ENCODE measurements at regions not wholly inside any gene's neighbourhood (a gene's known extent, or its start where the extent isn't known, plus 50 kb on each side); places are given as distances from the start of the nearest gene placed in this dataset.

- Histone ChIP-seq H3K27me3 (replicated peaks; ENCODE audit: insufficient read depth) (no peaks in the 10 kb centered on the region), H3K36me3 (no peaks in the 10 kb centered on the region), H3K4me3 (no peak overlapping the region), H3K9me3 (no peaks in the 10 kb centered on the region), H3K27ac (no peak overlapping the region), H3K4me1 (replicated peaks) (no peaks in the 10 kb centered on the region)
- 82% methylated on average over 6 of the region's 6 CpGs for WGBS
- no peak for DNase-seq (ENCODE audit: low spot score)
- TF ChIP-seq POLR2AphosphoS5 (IDR thresholded peaks at IDR 0.05) (no peak), POLR2A (IDR thresholded peaks at IDR 0.05) (no peak)
- TF ChIP-seq, protein P1, sequence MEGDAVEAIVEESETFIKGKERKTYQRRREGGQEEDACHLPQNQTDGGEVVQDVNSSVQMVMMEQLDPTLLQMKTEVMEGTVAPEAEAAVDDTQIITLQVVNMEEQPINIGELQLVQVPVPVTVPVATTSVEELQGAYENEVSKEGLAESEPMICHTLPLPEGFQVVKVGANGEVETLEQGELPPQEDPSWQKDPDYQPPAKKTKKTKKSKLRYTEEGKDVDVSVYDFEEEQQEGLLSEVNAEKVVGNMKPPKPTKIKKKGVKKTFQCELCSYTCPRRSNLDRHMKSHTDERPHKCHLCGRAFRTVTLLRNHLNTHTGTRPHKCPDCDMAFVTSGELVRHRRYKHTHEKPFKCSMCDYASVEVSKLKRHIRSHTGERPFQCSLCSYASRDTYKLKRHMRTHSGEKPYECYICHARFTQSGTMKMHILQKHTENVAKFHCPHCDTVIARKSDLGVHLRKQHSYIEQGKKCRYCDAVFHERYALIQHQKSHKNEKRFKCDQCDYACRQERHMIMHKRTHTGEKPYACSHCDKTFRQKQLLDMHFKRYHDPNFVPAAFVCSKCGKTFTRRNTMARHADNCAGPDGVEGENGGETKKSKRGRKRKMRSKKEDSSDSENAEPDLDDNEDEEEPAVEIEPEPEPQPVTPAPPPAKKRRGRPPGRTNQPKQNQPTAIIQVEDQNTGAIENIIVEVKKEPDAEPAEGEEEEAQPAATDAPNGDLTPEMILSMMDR (IDR thresholded peaks at IDR 0.05), result no peak
- intact Hi-C loops (cut with DNase I), result no loop called here
These were observed 100.9 kb upstream of the TNP1 start for GRCh38 chr2:216960671-216961268.

DNA sequence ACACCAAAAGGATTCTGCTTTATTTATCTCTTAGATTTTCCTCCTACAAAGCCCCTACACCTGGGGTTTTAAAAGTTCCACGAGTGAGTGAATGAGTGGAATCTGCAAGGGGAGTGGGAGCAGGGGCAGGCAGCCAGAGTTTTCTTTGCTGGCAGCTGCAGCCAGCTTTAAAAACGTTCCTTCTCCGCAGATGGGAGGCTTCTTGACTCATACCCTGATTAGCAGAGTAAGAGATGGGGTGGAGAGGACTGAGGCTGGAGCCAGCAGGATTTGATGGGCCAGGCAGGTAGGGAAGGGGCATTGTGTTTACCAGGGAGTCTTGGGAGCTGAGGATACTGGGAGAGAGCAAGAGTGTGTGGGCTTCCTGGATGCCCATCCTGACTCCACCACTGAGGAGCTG is 99.6 kb upstream of the TNP1 start:
- Histone ChIP-seq H3K36me3 (no peaks in the 10 kb centered on the region), H3K27ac (no peak overlapping the region), H3K4me1 (replicated peaks) (no peaks in the 10 kb centered on the region), H3K9me3 (no peaks in the 10 kb centered on the region), H3K27me3 (replicated peaks; ENCODE audit: insufficient read depth) (no peaks in the 10 kb centered on the region), H3K4me3 (no peak overlapping the region)
- WGBS, result 20% methylated on average over 3 of the region's 3 CpGs
- TF ChIP-seq, protein P1 (IDR thresholded peaks at IDR 0.05), result no peak
- TF ChIP-seq POLR2AphosphoS5 (IDR thresholded peaks at IDR 0.05) (no peak), POLR2A (IDR thresholded peaks at IDR 0.05) (no peak)
- intact Hi-C loops (cut with DNase I), result no loop called here
- no peak for DNase-seq (ENCODE audit: low spot score)

DNA sequence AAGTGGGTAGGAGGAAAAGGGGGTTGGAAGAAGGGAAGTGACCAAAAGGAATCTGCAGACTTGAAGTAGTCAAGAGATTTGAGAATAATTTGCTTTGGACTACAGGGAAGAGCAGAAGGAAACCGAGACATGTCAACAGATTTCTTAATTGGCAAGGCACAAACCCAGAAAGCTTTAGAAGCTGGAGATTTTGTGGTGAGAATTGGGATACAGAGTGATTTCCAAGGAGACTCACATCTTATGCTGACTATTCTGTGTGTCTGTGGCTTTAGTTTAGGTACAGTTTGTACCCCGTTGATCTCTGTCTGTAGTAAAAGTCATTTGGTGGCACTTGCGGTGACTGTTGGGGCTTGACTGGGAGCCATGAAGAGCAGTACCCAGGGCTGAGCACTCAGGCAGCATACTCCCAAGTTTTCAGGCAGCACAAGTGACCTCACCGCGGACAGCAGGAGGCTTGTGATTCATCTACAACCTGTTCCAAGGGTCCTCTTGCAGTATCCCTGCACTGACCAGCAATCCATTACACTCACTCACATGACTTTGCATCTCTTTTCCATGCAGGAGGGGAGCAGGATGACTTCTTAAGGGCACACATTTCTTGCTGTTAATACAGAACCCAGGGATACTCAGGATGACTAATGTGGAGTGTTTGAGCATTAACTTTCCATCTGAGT is 97.1 kb upstream of the TNP1 start:
- no peak overlapping the region for H3K4me3 ChIP-seq
- H3K27me3 ChIP-seq (replicated peaks; ENCODE audit: insufficient read depth), result no peaks in the 10 kb centered on the region
- DNase-seq (ENCODE audit: low spot score), result no peak
- no peaks in the 10 kb centered on the region for H3K4me1 ChIP-seq (replicated peaks)
- no peaks in the 10 kb centered on the region for H3K9me3 ChIP-seq
- WGBS, result 93% methylated on average over 5 of the region's 5 CpGs
- TF ChIP-seq POLR2AphosphoS5 (IDR thresholded peaks at IDR 0.05) (no peak), POLR2A (IDR thresholded peaks at IDR 0.05) (no peak)
- TF ChIP-seq, protein P1 (IDR thresholded peaks at IDR 0.05), result no peak
- H3K36me3 ChIP-seq, result no peaks in the 10 kb centered on the region
- no peak overlapping the region for H3K27ac ChIP-seq
- intact Hi-C loops (cut with DNase I), result no loop called here

DNA sequence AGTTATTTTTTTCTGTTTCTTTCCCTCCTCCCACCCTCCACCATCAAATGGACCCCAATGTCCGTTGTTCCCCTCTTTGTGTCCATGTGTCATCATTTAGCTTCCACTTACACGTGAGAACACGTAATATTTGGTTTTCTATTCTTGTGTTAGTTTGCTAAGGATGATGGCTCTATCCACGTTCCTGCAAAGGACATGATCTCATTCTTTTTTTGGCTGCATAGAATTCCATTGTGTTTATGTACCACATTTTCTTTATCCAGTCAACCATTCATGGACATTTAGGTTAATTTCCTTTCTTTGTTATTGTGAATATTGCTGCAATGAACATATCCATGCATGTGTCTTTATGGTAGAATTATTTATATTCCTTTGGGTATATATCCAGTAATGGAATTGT is 91.3 kb upstream of the TNP1 start:
- intact Hi-C loops (cut with DNase I), result no loop called here
- H3K9me3 ChIP-seq, result no peaks in the 10 kb centered on the region
- 82% methylated on average over 4 of the region's 4 CpGs for WGBS
- H3K27me3 ChIP-seq (replicated peaks; ENCODE audit: insufficient read depth), result no peaks in the 10 kb centered on the region
- TF ChIP-seq POLR2A (IDR thresholded peaks at IDR 0.05) (no peak), POLR2AphosphoS5 (IDR thresholded peaks at IDR 0.05) (no peak)
- TF ChIP-seq, protein P1 (IDR thresholded peaks at IDR 0.05), result no peak
- H3K4me1 ChIP-seq (replicated peaks), result no peaks in the 10 kb centered on the region
- no peak overlapping the region for H3K27ac ChIP-seq
- no peak overlapping the region for H3K4me3 ChIP-seq
- no peak for DNase-seq (ENCODE audit: low spot score)
- no peaks in the 10 kb centered on the region for H3K36me3 ChIP-seq

- no peaks in the 10 kb centered on the region for H3K4me1 ChIP-seq (replicated peaks)
- H3K9me3 ChIP-seq, result no peaks in the 10 kb centered on the region
- H3K4me3 ChIP-seq, result no peak overlapping the region
- intact Hi-C loops (cut with DNase I), result no loop called here
- TF ChIP-seq POLR2AphosphoS5 (IDR thresholded peaks at IDR 0.05), result no peak
- TF ChIP-seq POLR2A (IDR thresholded peaks at IDR 0.05), result no peak
- TF ChIP-seq, protein P1 (IDR thresholded peaks at IDR 0.05), result no peak
- 79% methylated on average over 2 of the region's 2 CpGs for WGBS
- no peak for DNase-seq (ENCODE audit: low spot score)
- H3K36me3 ChIP-seq, result no peaks in the 10 kb centered on the region
- no peak overlapping the region for H3K27ac ChIP-seq
- no peaks in the 10 kb centered on the region for H3K27me3 ChIP-seq (replicated peaks; ENCODE audit: insufficient read depth)
These were observed 90.7 kb upstream of the TNP1 start for GRCh38 chr2:216950547-216950946.

All from prostate gland (tissue), 2 donors.